Daoy (cell line): ENCODE measurements at regions not wholly inside any gene's neighbourhood (a gene's known extent, or its start where the extent isn't known, plus 50 kb on each side); places are given as distances from the start of the nearest gene placed in this dataset.

Experiments
- DNase-seq: peaks from one replicate; pipeline ENCODE4 v3.0.0-alpha.2; 2015; ENCODE audit warnings: low read depth

DNA sequence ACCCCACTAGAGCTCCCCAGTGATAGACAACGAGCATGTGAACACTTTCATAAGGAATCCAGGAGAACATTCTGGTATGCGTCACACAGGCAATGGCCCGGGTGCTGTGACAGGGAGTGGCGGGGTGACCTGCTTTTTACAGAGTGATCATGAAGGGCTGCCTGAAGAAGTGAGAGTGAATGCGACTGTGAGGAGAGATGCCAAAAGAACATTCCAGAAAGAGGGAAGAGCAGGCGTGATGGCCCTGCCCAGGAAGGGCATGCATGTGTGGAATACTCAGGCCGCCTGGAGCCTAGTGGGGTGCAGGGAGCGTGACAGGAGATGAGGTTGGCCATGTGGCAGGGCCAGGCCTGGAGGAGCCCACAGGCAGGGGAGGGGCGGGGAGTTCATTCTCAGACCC is 53.8 kb downstream of the FZD10 start:
- DNase-seq, result no peak

DNA sequence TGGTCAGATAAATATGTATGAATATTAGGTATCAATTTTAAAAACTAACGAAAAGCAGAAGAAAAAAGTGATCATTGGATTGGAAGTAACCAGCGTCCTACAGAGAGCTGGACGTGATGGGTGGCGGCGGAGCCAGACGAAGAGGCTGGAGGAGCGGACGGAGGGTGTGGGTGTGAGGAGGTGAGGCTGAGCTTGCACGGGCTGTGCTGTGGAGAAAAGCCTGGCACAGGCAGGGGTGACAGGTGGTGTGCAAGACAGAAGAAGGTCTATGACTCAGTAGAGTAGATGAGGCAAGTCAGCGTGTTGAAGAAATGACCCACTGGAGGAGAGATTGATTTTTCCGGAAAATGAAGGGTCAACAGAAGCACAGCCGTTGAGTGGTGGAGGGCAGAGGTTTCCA is 56.4 kb downstream of the FZD10 start:
- no peak for DNase-seq

DNA sequence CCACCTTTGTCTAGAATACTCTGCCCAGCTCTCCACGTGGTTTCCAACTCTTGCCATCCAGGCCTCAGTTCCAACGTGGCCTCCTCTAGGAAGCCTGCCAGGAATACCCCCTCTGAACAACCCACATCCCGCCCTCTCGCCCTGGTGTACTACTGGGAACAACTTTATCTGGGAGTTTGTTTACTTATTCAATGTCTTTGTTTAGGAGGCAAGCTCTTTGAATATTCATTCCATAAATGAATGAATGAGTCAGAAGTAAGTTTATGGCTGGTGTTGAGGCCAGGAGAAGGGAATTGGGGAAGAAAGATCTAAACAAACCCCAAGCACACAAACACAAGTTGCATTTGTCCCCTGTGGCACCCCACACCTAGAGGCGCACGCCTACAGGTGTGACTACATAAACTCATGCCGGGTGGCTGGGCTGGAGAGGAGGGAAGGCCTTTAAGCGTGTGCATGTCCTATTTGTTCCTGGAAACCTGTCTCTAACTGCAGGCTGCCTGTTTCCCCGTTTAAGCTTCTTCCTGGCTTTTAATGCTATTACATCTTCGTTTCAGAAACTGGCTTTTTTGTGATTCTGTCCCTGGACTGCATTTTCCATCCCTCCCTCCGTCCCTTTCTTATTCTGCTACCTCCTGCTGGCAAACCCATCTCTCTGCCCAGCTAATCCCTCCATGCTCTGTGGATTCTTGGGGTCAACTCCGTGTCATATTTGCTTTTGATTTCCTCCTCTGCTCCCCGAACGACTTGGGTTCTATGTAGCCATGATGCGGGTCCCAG is 57.9 kb downstream of the FZD10 start:
- no peak for DNase-seq

DNA sequence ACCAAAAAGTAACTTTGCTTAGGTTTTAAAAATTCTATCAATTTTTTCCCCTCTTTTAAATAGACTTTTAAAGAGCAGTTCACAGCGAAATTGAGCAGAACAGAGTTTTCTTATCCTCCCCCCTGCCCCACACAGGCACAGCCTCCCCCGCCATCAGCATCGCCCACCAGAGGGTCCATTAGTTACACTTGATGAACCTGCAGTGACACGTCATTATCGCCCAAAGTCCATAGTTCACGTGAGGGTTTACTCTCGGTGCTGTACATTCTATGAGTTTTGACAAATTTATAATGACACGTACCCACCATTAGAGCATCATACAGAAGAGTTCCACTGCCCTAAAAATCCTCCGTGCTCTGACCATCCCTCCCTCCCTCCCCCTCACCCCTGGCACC is 58.4 kb downstream of the FZD10 start:
- DNase-seq, result no peak

DNA sequence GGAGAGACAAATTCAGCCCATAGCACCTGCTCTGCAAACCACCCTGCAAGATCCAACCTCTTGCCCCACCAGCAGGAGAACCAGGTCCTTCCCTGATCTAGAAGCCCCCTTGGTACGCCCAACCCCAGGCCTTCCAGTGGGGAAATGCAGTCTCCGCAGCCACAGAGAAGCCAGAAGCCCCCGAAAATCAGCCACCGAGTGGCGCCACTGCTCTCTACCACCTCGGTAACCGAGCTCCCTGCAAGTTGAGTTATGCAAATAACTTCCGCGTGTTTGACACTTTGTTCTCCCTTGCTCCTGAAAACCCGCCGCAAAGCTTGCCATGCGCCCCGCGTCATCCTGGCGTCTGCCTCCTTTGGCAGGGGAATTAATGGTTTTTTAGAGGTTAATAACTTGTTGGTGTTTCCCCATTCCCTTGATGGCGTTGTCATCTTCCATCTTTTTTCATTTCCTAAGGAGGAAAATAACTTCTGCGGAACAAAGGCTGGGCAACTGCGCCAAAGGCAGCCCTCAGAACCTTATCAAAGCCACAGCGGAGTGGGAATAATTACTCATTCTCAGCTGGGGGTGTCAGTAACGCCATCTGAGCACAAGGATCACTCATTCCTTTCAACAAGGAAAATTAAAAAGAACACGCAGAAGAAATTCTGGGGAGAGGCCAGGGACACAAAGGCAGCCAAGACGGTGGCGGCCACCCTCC is 60.4 kb downstream of the FZD10 start:
- DNase-seq, result peak; percentile 77

DNA sequence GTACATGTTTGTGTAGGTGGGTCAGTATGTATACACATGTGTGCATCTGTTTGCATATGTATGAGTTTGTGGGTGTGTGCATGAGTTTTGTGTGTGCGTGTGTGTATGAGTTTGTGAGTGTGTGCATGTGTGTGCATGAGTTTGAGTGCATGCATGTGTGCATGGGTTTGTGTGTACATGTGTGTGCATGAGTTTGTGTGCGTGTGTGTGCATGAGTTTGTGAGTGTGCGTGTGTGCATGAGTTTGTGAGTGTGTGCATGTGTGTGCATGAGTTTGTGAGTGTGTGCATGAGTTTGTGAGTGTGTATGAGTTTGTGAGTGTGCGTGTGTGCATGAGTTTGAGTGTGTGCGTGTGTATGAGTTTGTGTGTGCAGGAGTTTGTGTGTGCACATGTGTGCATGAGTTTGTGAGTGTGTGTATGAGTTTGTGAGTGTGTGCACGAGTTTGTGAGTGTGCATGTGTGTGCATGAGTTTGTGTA is 61.5 kb downstream of the FZD10 start:
- DNase-seq, result no peak

DNA sequence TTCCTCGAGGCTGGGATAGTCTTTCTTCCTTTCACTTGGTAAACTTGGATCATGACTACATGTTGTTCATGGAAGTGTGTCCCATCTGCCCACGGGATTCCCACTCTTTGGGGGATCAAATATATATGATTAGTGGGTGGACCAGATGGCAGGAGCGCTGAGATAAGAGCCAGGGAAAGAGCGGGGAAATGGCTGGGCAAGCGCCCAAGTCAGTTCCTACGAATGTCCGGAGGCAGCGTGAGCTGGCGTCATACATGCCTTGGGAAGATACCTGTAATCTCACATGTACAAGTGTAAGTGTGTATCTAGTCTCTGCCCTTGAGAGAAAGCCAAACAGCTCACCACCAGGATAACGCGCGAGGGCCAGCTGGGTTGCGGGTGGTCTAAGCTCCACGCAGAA is 62.3 kb downstream of the FZD10 start:
- peak; percentile 58 for DNase-seq

DNA sequence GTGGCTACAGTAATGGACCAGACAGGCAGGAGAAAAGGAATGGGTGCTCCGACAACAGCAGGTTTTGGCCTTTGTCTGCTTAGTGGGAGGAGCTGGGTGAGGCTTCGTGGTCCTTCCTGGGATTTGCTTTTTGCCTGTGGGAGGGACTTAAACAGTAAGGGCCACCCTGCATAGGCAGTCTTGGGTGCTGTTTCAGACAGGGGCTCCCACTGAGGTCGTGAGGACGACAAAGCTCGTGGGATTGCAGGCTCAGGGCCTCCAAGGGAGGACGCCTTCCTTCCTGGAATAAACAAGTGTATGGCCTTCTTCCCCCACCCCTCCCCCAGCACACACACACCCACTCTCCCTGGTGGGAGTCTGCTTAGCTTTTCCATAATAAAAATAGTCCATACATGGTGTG is 63.1 kb downstream of the FZD10 start:
- DNase-seq, result no peak

DNA sequence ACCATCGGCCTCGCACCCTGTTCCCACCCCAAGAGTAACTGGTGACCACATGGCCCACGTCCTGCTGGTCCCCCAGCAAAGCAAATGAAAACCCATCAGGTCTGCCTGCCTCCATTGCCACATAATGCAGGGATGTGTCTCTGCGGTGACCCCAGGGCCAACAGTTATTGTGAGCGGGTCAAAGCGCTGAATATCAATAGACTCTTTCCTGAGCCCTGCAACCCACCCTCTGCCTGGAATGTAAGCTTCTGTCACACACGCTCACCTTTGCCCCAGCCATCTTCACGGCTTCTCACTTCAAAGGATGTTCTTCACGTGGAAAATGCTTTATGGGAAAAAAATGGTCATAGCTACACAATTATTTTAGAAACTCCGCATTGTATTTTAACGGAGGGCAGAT is 63.9 kb downstream of the FZD10 start:
- no peak for DNase-seq

DNA sequence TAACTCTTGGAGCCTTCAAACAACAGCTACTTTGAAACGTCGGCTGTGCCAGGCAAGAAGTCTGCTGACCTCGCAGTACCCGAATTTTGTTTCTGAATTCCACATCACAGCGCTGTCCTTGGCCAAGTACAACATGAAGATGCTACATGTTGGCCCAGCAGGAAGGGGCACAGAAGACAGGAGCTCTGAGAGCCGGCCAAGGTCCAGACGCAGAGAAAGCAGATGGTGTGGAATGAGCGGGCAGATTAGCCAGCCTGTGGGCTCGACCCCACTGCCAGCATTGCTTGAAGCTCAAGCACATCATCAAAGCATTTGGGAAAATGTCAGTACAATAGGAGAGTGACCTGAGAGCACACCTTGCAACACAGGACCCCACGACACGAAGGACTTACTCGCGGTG is 64.5 kb downstream of the FZD10 start:
- no peak for DNase-seq

DNA sequence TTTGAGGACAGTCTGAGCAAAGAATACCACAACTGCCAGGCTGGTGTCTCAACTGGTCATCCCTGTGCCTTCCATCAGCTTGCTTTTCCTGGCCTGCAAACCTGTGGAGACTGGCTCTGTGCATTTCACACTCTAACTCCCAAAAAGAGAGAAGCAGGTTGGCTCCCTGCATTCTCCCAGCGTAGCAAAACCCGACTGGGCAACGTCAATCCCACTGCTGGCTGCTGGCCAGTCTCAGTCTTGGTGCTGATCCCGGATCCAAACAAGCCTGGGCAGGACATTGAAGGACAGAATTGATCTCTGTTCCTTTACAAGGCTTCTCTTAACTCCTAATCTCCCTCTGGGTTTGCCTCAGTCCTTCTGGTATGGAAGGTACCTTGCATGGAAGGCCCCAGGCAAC is 65.4 kb downstream of the FZD10 start:
- DNase-seq, result no peak

DNA sequence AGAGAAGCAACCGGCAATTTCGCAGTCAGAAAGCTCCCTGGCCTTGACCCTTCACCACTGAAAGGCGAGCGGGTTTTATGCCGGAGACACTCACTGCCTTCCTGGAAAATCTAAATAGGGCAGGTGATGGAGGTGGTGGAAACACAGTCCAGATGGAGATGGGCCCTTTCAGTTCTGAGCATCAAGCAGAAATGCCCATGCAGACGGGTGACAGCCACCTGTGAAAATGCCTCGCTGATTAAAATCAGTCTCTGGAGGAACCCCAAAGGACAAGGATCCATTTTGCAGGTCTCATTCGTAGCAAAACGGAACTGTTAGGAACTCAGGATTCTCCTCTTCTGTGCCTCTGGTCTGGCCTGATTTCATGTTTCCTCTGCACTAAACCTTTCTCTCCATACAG is 74.2 kb downstream of the FZD10 start:
- no peak for DNase-seq

DNA sequence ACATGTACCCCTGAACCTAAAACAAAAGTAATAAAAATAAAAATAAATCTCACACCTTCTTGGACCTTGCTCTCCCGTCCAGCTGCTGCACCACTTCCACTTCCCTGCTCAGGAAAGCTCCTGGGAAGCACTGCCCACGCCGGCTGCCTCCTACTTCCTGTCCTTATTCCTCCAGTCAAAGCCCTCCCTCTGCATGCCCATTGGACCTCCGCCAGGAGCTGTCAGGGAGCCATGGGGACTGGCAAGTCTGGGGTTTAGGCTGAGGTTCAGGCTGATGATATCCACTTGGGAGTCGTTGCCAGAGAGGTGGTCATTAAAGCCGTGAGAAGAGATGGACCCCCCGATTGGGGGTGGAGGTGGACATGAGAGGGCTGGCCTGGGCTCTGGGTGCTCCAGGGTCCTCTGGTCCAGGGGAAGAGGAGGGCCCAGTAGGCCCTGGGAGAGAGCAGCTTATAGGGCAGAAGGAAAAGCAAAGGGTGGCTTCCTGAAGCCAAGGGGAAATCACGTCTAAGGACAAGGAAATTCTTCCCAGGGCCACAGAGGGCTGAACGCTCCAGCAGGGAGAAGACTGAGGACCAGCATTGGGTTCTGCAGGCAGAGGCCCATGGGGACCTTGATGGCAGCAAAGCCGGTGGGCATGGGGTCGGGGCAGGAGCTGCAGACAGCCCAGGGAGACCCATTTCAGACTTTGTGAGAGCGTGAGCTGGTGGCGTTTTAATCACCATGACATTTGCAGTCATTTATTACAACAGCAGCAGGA is 78.7 kb downstream of the FZD10 start:
- DNase-seq, result peak; percentile 53

DNA sequence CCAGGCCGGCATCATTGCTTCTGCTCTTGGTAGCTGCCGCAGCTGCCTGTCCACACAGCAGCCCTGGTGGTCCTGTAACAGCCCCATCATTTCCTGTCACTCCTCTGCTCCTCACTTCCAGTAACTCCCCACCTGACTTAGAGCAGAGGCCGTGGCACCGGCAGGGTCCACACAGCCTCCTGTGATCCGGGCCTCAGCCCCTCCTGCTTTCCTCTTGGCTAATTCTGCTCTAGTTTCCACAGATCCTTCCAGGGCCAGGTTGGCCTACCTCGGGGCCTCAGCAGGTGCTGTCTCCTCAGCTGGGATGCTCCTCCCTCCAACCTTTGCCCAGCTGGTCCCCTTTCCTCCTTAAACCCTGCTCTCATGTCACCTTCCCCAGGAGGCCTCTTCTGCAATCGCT is 80.2 kb downstream of the FZD10 start:
- DNase-seq, result no peak

DNA sequence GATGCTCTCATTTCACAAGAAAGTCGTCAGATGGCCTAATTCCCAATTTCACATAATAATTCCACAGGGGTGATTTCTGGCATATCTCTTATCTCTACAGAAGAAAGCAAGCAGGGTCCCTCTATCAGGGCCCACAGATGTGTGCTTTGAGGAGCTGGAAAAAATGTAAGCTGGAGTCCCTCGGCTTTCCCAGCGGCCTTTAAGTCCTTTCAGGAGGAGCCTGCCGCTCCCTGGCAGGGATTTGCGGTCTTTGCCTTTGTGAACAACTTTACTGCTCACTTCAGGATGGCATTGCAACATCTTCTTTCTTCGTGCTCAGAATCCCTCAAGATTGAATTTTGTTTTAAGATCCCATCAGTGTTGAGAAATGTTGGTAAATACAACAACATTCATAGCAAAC is 83.0 kb downstream of the FZD10 start:
- DNase-seq, result no peak

DNA sequence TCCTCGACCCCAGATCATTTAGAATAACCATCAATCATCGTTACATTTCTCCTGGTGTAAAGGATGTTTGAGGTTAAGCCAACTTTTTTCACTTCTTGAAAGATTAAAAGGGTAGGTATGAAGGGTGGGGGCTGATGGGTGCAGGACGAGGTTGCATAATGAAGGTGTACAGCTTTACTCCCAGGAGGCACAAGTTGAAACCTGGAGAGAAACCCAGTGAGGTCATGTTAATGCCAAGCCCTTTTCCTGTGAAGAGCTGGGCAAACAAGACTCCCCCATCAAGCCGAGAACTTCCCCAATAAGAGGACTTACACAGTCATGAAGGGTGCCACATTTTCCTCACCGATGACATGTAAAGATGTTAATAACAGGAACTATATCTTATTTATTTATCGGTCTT is 84.3 kb downstream of the FZD10 start:
- no peak for DNase-seq

DNA sequence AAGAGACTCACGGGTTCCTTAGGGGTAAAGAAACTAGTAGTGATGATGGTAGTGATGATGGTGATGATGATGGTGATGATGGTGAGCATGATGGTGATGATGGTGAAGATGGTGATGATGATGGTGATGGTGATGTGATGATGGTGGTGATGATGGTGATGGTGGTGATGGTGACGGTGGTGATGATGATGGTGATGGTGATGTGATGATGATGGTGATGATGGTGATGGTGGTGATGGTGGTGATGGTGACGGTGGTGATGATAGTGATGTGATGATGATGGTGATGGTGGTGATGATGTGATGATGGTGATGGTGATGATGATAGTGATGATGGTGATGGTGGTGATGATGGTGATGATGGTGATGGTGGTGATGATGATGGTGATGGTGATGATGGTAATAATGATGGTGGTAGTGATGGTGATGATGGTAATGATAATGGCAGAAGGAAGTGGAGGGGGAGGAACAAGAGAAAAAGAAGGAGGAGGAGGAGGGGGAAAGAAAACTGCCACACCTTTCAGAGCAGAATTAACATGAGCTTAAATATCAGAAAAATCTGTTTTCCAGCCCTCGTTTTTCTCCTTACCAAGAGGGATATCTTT is 85.5 kb downstream of the FZD10 start:
- no peak for DNase-seq

DNA sequence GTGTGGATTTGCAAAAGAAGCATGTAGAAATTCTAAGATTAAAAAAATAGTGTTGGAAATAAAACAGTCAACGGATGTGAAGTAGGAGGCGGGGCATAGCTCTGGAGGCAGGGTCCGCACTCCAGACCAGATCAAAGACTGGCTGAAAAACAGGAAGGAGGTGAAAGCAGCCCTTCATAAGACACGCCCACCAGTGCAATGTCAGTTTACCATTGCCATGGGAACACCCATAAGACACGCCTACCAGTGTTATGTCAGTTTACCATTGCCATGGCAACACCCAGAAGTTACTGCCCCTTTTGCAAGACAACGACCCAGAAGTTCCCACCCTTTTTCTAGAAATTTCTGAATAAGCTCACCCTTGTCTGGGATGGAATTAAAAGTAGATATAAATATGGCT is 87.1 kb downstream of the FZD10 start:
- no peak for DNase-seq

DNA sequence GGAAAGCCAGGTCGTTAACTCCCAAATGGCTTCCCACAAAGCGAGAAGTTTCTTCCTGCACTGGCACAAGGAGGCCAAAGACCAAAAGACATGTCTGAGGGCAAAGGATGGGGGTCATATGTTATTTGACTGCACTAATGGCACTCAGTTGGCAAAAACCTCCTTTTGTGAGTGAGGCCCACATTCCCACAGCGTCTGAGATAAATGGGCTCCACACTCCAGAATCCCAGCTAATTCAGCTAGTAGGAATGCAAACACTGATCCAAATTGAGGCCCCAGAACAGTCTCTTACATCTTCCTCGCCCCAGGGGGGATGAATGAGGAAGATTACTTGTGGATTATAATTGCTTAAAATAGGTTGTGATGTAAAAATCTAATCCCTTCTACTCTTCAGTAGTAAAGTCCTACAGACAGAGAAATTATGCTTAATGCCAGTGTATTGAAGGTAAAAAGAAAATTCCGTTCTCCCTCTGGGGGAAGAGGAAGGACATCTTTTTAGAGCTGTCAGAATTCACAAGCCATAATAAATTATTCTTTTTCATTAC is 86.4 kb upstream of the PIWIL1 start:
- DNase-seq, result no peak

DNA sequence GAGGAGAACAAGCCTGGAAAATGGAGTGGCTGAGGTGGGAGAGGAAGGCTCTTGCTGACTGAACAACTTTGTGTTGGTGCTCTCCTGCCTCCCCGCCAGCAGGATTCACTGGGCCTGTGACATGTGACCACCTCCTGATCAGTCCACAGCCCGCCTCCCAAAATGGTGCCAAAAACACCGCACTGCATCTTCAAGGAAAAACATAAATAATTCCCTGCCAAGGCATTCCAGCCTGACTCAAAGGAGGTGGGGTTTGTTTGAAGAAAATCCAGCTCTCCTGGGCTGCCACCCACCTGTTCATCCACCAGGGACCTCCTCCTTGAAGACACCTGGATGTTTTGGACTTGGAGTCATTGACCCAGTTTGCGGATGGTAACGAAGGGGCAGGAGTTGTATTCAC is 83.8 kb upstream of the PIWIL1 start:
- peak; percentile 33 for DNase-seq

DNA sequence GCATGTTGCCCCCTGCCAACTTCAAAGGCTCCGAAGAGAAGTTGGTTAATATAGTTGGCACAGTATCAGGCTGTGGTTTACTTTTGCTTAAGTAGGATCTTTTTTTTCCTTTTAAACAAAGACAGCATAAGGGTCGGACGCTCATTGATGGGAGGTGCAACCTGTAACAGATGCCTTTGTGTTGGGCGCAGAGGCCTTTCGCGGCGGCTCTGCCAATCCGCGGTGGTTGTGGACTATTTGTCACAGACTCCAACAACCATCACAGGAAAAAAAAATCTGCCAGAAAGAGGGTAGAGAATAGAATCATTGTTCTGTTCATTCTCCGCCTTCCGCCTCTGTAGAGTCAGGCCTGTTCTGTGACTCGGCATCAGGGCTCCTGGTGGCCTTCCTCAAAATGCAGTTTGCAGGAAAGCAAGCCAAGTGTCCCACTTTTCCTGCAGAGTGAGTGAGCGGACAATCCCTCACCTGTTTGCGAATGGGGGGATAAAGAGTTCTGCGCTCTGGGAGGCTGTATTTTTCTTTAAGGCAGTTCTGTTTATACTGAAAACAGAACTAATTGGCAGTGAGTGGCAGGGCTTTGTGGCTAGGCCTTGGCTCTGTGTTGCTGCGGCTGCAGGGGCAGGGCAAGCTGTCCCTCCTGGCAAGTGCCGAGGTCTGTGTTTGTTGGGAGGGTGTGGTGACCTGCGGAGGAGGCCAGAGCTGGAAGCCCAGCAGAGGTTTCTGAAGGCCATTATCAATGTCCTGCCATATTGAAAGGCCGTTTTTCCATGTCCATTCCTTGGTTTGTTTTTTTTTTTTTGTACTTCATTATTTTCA is 83.0 kb upstream of the PIWIL1 start:
- DNase-seq, result peak; percentile 79
